NT2/D1 (cell line): ENCODE measurements at regions not wholly inside any gene's neighbourhood (a gene's known extent, or its start where the extent isn't known, plus 50 kb on each side); places are given as distances from the start of the nearest gene placed in this dataset.

ENCODE experiments used
- DNase-seq: peaks from one replicate; pipeline ENCODE4 v3.0.0-alpha.2; 2011; ENCODE audit warnings: low read depth, low spot score
- H3K27me3 ChIP-seq: 2 replicates; pipeline ENCODE4 v1.6.0; 2011; ENCODE audit warnings: mild to moderate bottlenecking; ENCODE audit not compliant: insufficient read length, insufficient read depth
- H3K36me3 ChIP-seq: 2 replicates; pipeline ENCODE4 v1.6.1; 2011; ENCODE audit warnings: mild to moderate bottlenecking, low read length, mixed read lengths; ENCODE audit not compliant: insufficient read depth, insufficient read length
- H3K4me1 ChIP-seq: 2 replicates; pipeline ENCODE4 v1.5.1; 2011; ENCODE audit not compliant: insufficient read depth, insufficient read length
- H3K4me3 ChIP-seq: 2 replicates; pipeline ENCODE4 v1.5.1; 2011; ENCODE audit warnings: low read depth; ENCODE audit not compliant: insufficient read length
- H3K9ac ChIP-seq: 2 replicates; pipeline ENCODE4 v1.6.0; 2011; ENCODE audit warnings: low read depth; ENCODE audit not compliant: insufficient read length
- H3K9me3 ChIP-seq: 2 replicates; pipeline ENCODE4 v1.5.1; 2011; ENCODE audit warnings: mild to moderate bottlenecking, low read length; ENCODE audit not compliant: insufficient read depth
- SUZ12 ChIP-seq: IDR thresholded peaks from 2 replicates; pipeline ENCODE4 v1.6.1; 2011; ENCODE audit not compliant: insufficient read length, insufficient read depth; ENCODE audit errors: extremely low read depth
- YY1 ChIP-seq: IDR thresholded peaks from 2 replicates; pipeline ENCODE4 v1.6.1; 2011; ENCODE audit not compliant: insufficient read length, insufficient read depth
- ZNF274 ChIP-seq: IDR thresholded peaks from 2 replicates; pipeline ENCODE4 v1.6.1; 2011; ENCODE audit warnings: mild to moderate bottlenecking, low read depth, low read length

DNA sequence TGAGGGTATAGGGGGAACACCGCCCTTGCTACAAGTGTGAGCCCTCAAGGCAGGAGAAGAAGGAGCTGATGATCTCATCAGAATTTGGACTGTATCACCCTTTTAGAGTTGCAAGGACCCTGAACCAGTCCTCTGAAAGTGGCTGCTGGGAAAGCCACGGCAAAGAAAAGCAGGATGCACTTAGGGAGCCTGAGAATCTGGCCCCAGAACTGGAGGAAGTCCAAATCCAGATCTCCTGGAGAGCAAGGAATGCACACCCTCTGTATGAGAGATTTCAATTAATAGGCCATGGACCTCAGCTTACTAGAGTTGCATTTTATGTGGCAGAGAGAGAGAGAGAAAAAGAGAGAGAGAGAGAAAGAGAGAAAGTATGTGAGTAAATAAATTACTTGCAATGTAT lies 662.9 kb downstream of the CCSER2 start:
- H3K36me3 ChIP-seq: no peaks in the 10 kb centered on the region
- no peak overlapping the region for H3K4me3 ChIP-seq
- no peaks in the 10 kb centered on the region for H3K27me3 ChIP-seq
- H3K9ac ChIP-seq: no peak overlapping the region
- DNase-seq: no peak
- H3K4me1 ChIP-seq: no peaks in the 10 kb centered on the region
- no peak for TF ChIP-seq YY1
- TF ChIP-seq SUZ12: no peak
- TF ChIP-seq ZNF274: no peak
- H3K9me3 ChIP-seq: no peaks in the 10 kb centered on the region

- H3K27me3 ChIP-seq: no peaks in the 10 kb centered on the region
- DNase-seq: no peak
- H3K9me3 ChIP-seq: no peaks in the 10 kb centered on the region
- no peak overlapping the region for H3K9ac ChIP-seq
- no peak overlapping the region for H3K4me3 ChIP-seq
- TF ChIP-seq ZNF274: no peak
- no peak for TF ChIP-seq YY1
- no peak for TF ChIP-seq SUZ12
- no peaks in the 10 kb centered on the region for H3K4me1 ChIP-seq
- no peaks in the 10 kb centered on the region for H3K36me3 ChIP-seq
Observed at GRCh38 chr10:84993251-84994035, 665.1 kb downstream of the CCSER2 start.

DNA sequence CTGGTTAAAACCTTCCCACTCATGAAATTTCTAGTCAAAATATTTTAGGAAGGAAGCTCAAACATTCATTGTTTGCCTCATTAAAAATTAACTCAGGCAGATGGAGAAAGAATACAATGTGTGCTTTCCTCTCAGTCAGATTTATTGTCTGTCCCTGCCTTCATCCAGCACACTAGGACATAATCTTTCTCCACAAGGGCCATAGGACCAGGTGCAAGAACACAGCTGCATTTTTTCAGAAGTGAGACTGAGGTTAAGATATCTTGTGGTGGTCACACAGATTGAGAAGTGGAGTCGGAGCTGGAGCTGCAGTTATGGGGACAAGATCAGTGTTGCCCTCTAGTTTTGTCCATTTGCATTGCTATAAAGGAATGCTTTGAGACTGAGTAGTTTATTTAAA lies 666.3 kb downstream of the CCSER2 start:
- H3K4me1 ChIP-seq: no peaks in the 10 kb centered on the region
- no peak overlapping the region for H3K9ac ChIP-seq
- no peaks in the 10 kb centered on the region for H3K36me3 ChIP-seq
- no peaks in the 10 kb centered on the region for H3K27me3 ChIP-seq
- DNase-seq: no peak
- no peak overlapping the region for H3K4me3 ChIP-seq
- TF ChIP-seq SUZ12 (no peak), YY1 (no peak), ZNF274 (no peak)
- H3K9me3 ChIP-seq: no peaks in the 10 kb centered on the region

DNA sequence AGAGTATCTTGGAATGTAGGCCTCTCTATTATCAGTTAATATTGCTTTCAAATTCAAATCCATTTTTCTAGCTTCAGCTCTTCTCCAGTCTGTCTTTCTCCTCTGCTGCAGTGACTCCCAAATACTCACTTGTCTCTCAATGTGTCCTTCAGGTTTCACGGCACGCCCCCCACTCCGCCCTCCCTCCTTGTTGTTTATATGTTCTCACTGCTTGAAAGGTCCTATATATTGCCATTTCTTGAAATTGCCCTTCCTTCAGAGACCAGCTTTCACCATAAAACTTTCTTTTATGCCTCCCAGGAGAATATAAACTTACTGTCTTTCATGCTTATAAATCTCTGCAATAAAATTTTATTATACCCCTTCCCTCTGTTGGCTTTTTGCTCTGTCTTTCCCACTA lies 668.2 kb downstream of the CCSER2 start:
- Histone ChIP-seq H3K9me3 (no peaks in the 10 kb centered on the region), H3K36me3 (no peaks in the 10 kb centered on the region), H3K9ac (no peak overlapping the region), H3K4me1 (no peaks in the 10 kb centered on the region), H3K4me3 (no peak overlapping the region), H3K27me3 (no peaks in the 10 kb centered on the region)
- DNase-seq: no peak
- TF ChIP-seq SUZ12: no peak
- no peak for TF ChIP-seq ZNF274
- no peak for TF ChIP-seq YY1

- no peaks in the 10 kb centered on the region for H3K9me3 ChIP-seq
- no peak overlapping the region for H3K4me3 ChIP-seq
- H3K36me3 ChIP-seq: no peaks in the 10 kb centered on the region
- DNase-seq: no peak
- H3K27me3 ChIP-seq: no peaks in the 10 kb centered on the region
- TF ChIP-seq ZNF274: no peak
- TF ChIP-seq SUZ12: no peak
- TF ChIP-seq YY1: no peak
- no peaks in the 10 kb centered on the region for H3K4me1 ChIP-seq
- no peak overlapping the region for H3K9ac ChIP-seq
Observed at GRCh38 chr10:84997870-84998269, 669.5 kb downstream of the CCSER2 start.

- Histone ChIP-seq H3K4me3 (no peak overlapping the region), H3K36me3 (no peaks in the 10 kb centered on the region), H3K27me3 (no peaks in the 10 kb centered on the region), H3K4me1 (no peaks in the 10 kb centered on the region), H3K9ac (no peak overlapping the region), H3K9me3 (no peaks in the 10 kb centered on the region)
- no peak for DNase-seq
- TF ChIP-seq YY1 (no peak), SUZ12 (no peak), ZNF274 (no peak)
Observed at GRCh38 chr10:84999929-85000328, 671.5 kb downstream of the CCSER2 start.

GRCh38 chr10:85003083-85003482 lies 674.7 kb downstream of the CCSER2 start:
- Histone ChIP-seq H3K4me3 (no peak overlapping the region), H3K9ac (no peak overlapping the region), H3K4me1 (no peaks in the 10 kb centered on the region), H3K9me3 (no peaks in the 10 kb centered on the region), H3K36me3 (no peaks in the 10 kb centered on the region), H3K27me3 (no peaks in the 10 kb centered on the region)
- TF ChIP-seq ZNF274 (no peak), YY1 (no peak), SUZ12 (no peak)
- no peak for DNase-seq
